ENCODE measurements at regions not wholly inside any gene's neighbourhood (a gene's known extent, or its start where the extent isn't known, plus 50 kb on each side); places are given as distances from the start of the nearest gene placed in this dataset.

DNA sequence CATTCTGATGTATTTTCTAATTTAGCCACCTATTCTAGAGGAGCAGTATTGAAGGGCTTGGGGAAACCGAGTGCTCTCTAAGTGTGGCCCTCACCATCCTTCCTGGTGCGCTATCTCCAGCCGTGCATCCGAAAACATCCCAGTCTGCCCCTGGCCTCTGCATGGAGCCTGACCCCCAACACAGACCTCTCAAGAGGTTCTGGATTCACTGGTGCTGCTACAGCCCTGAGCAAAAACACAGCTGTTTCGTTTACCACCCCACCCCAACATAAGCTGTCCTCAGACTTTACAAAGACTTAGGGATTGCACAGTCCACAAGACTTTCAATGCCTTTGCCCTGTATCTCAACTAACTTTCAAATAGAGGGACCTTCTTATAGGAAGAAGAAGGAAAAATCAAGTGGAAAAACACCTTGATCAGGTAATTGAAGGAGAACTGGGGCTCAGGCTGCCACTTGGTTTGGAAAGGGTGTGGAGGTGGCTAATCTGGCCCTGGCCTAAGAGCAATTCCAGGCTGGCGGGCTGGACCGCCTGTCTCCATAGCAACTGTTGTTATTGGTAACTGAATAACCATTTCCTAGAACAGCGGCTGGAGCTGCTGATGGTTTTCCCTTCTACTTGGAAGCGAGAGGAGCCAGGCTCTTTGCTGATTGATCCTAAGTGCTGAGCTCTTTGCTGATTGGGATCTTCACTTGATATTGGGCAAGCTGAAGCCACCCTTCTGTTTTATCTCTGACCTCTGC, 90.2 kb upstream of the TOX2 start:
- no peak overlapping the region for H3K4me3 Mint-ChIP-seq
- H3K27me3 Mint-ChIP-seq (ENCODE audit: low read depth) = peaks cover 12% of the 10 kb centered on the region; the same call in 1 of the 2 replicates
- H3K27ac Mint-ChIP-seq = no peak overlapping the region

DNA sequence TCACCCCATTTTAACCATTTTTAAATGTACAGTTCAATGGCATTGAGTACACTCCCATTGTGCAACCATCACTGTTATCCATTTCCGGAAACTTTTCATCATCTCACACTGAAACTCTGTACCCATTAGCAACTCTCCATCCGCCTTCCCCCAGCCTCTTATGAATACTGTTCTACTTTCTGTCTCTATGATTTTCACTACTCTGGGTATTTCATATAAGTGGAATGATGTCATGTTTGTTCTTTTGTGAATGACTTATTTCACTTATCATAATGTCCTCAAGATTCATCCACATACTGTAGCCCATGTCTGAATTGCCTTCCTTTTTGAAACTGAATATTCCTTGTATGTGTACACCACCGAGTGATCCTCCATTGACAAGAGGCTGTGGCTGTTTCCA, 92.9 kb upstream of the TOX2 start:
- CTCF ChIA-PET = no interaction called here
- no peaks in the 10 kb centered on the region for H3K4me1 Mint-ChIP-seq
- TF ChIP-seq, protein P1, sequence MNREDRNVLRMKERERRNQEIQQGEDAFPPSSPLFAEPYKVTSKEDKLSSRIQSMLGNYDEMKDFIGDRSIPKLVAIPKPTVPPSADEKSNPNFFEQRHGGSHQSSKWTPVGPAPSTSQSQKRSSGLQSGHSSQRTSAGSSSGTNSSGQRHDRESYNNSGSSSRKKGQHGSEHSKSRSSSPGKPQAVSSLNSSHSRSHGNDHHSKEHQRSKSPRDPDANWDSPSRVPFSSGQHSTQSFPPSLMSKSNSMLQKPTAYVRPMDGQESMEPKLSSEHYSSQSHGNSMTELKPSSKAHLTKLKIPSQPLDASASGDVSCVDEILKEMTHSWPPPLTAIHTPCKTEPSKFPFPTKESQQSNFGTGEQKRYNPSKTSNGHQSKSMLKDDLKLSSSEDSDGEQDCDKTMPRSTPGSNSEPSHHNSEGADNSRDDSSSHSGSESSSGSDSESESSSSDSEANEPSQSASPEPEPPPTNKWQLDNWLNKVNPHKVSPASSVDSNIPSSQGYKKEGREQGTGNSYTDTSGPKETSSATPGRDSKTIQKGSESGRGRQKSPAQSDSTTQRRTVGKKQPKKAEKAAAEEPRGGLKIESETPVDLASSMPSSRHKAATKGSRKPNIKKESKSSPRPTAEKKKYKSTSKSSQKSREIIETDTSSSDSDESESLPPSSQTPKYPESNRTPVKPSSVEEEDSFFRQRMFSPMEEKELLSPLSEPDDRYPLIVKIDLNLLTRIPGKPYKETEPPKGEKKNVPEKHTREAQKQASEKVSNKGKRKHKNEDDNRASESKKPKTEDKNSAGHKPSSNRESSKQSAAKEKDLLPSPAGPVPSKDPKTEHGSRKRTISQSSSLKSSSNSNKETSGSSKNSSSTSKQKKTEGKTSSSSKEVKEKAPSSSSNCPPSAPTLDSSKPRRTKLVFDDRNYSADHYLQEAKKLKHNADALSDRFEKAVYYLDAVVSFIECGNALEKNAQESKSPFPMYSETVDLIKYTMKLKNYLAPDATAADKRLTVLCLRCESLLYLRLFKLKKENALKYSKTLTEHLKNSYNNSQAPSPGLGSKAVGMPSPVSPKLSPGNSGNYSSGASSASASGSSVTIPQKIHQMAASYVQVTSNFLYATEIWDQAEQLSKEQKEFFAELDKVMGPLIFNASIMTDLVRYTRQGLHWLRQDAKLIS (CRISPR knock-in tag; IDR thresholded peaks at IDR 0.05; ENCODE audit: borderline replicate concordance) = no peak
- no peak for TF ChIP-seq ESRRA (CRISPR knock-in tag; IDR thresholded peaks at IDR 0.05; ENCODE audit: borderline replicate concordance)
- TF ChIP-seq FOXJ3 (CRISPR knock-in tag; IDR thresholded peaks at IDR 0.05; ENCODE audit: borderline replicate concordance) = no peak
- TF ChIP-seq, protein P2, sequence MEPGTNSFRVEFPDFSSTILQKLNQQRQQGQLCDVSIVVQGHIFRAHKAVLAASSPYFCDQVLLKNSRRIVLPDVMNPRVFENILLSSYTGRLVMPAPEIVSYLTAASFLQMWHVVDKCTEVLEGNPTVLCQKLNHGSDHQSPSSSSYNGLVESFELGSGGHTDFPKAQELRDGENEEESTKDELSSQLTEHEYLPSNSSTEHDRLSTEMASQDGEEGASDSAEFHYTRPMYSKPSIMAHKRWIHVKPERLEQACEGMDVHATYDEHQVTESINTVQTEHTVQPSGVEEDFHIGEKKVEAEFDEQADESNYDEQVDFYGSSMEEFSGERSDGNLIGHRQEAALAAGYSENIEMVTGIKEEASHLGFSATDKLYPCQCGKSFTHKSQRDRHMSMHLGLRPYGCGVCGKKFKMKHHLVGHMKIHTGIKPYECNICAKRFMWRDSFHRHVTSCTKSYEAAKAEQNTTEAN (CRISPR knock-in tag; IDR thresholded peaks at IDR 0.05) = no peak
- TF ChIP-seq MYBL2 (CRISPR knock-in tag; IDR thresholded peaks at IDR 0.05) = no peak
- no peak for TF ChIP-seq JAZF1 (CRISPR knock-in tag; IDR thresholded peaks at IDR 0.05)
- TF ChIP-seq, protein P3, sequence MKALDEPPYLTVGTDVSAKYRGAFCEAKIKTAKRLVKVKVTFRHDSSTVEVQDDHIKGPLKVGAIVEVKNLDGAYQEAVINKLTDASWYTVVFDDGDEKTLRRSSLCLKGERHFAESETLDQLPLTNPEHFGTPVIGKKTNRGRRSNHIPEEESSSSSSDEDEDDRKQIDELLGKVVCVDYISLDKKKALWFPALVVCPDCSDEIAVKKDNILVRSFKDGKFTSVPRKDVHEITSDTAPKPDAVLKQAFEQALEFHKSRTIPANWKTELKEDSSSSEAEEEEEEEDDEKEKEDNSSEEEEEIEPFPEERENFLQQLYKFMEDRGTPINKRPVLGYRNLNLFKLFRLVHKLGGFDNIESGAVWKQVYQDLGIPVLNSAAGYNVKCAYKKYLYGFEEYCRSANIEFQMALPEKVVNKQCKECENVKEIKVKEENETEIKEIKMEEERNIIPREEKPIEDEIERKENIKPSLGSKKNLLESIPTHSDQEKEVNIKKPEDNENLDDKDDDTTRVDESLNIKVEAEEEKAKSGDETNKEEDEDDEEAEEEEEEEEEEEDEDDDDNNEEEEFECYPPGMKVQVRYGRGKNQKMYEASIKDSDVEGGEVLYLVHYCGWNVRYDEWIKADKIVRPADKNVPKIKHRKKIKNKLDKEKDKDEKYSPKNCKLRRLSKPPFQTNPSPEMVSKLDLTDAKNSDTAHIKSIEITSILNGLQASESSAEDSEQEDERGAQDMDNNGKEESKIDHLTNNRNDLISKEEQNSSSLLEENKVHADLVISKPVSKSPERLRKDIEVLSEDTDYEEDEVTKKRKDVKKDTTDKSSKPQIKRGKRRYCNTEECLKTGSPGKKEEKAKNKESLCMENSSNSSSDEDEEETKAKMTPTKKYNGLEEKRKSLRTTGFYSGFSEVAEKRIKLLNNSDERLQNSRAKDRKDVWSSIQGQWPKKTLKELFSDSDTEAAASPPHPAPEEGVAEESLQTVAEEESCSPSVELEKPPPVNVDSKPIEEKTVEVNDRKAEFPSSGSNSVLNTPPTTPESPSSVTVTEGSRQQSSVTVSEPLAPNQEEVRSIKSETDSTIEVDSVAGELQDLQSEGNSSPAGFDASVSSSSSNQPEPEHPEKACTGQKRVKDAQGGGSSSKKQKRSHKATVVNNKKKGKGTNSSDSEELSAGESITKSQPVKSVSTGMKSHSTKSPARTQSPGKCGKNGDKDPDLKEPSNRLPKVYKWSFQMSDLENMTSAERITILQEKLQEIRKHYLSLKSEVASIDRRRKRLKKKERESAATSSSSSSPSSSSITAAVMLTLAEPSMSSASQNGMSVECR (CRISPR knock-in tag; IDR thresholded peaks at IDR 0.05; ENCODE audit: borderline replicate concordance) = no peak
- no peak for TF ChIP-seq ZBTB21 (CRISPR knock-in tag; IDR thresholded peaks at IDR 0.05; ENCODE audit: borderline replicate concordance)
- TF ChIP-seq, protein P4, sequence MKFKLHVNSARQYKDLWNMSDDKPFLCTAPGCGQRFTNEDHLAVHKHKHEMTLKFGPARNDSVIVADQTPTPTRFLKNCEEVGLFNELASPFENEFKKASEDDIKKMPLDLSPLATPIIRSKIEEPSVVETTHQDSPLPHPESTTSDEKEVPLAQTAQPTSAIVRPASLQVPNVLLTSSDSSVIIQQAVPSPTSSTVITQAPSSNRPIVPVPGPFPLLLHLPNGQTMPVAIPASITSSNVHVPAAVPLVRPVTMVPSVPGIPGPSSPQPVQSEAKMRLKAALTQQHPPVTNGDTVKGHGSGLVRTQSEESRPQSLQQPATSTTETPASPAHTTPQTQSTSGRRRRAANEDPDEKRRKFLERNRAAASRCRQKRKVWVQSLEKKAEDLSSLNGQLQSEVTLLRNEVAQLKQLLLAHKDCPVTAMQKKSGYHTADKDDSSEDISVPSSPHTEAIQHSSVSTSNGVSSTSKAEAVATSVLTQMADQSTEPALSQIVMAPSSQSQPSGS (CRISPR knock-in tag; IDR thresholded peaks at IDR 0.05; ENCODE audit: borderline replicate concordance, low read depth) = no peak
- TF ChIP-seq TEAD4 (CRISPR knock-in tag; IDR thresholded peaks at IDR 0.05) = no peak
- TF ChIP-seq NR2C2 (CRISPR knock-in tag; IDR thresholded peaks at IDR 0.05) = no peak
- TF ChIP-seq, protein P5, sequence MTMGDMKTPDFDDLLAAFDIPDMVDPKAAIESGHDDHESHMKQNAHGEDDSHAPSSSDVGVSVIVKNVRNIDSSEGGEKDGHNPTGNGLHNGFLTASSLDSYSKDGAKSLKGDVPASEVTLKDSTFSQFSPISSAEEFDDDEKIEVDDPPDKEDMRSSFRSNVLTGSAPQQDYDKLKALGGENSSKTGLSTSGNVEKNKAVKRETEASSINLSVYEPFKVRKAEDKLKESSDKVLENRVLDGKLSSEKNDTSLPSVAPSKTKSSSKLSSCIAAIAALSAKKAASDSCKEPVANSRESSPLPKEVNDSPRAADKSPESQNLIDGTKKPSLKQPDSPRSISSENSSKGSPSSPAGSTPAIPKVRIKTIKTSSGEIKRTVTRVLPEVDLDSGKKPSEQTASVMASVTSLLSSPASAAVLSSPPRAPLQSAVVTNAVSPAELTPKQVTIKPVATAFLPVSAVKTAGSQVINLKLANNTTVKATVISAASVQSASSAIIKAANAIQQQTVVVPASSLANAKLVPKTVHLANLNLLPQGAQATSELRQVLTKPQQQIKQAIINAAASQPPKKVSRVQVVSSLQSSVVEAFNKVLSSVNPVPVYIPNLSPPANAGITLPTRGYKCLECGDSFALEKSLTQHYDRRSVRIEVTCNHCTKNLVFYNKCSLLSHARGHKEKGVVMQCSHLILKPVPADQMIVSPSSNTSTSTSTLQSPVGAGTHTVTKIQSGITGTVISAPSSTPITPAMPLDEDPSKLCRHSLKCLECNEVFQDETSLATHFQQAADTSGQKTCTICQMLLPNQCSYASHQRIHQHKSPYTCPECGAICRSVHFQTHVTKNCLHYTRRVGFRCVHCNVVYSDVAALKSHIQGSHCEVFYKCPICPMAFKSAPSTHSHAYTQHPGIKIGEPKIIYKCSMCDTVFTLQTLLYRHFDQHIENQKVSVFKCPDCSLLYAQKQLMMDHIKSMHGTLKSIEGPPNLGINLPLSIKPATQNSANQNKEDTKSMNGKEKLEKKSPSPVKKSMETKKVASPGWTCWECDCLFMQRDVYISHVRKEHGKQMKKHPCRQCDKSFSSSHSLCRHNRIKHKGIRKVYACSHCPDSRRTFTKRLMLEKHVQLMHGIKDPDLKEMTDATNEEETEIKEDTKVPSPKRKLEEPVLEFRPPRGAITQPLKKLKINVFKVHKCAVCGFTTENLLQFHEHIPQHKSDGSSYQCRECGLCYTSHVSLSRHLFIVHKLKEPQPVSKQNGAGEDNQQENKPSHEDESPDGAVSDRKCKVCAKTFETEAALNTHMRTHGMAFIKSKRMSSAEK (CRISPR knock-in tag; IDR thresholded peaks at IDR 0.05; ENCODE audit: borderline replicate concordance) = no peak
- no peak for TF ChIP-seq ZNF121 (CRISPR knock-in tag; IDR thresholded peaks at IDR 0.05)
- no peak for TF ChIP-seq JUN (CRISPR knock-in tag; IDR thresholded peaks at IDR 0.05)
- no peak for TF ChIP-seq NR1H2 (CRISPR knock-in tag; IDR thresholded peaks at IDR 0.05)
- H3K27ac Mint-ChIP-seq = no peak overlapping the region
- H3K4me3 Mint-ChIP-seq = no peak overlapping the region
- H3K27me3 Mint-ChIP-seq (ENCODE audit: low read depth) = peaks cover 12% of the 10 kb centered on the region; the same call in 1 of the 2 replicates
- no peak for DNase-seq (ENCODE audit: low spot score)
- no peaks in the 10 kb centered on the region for H3K36me3 Mint-ChIP-seq
- ATAC-seq = no peak
- POLR2A ChIA-PET = no interaction called here
- no peaks in the 10 kb centered on the region for H3K9me3 Mint-ChIP-seq

More for the DNA sequence above, 90.2 kb upstream of the TOX2 start:
- H3K9me3 Mint-ChIP-seq = no peaks in the 10 kb centered on the region; the same call in 1 of the 2 replicates
- no peaks in the 10 kb centered on the region for H3K36me3 Mint-ChIP-seq
- DNase-seq (ENCODE audit: low spot score) (peak; percentile 30), ATAC-seq (peak; percentile 50; the same call in 1 of the 2 replicates)
- ChIA-PET POLR2A (no interaction called here), CTCF (interaction anchor here (0.7 to 1.9 kb wide), 2 partner anchors 16 kb away, joined by 3 to 10 read pairs; no protein-coding TSS in a partner anchor)
- no peak for TF ChIP-seq ZNF263 (CRISPR knock-in tag; IDR thresholded peaks at IDR 0.05; ENCODE audit: low read depth)
- no peaks in the 10 kb centered on the region for H3K4me1 Mint-ChIP-seq
